HG03060 (cell line): ENCODE measurements at regions not wholly inside any gene's neighbourhood (a gene's known extent, or its start where the extent isn't known, plus 50 kb on each side); places are given as distances from the start of the nearest gene placed in this dataset.

Experiments
- ATAC-seq: cut with Tn5 transposase; IDR thresholded peaks from one replicate; pipeline ENCODE4 v1.9.1; 2021; ENCODE audit warnings: low read depth, moderate number of reproducible peaks; ENCODE audit not compliant: unreplicated experiment

- ATAC-seq: no peak
Measured at GRCh38 chr12:60822580-60822979, 1226.8 kb downstream of the SLC16A7 start.

GRCh38 chr12:60830381-60830780, 1234.6 kb downstream of the SLC16A7 start:
- ATAC-seq: no peak

DNA sequence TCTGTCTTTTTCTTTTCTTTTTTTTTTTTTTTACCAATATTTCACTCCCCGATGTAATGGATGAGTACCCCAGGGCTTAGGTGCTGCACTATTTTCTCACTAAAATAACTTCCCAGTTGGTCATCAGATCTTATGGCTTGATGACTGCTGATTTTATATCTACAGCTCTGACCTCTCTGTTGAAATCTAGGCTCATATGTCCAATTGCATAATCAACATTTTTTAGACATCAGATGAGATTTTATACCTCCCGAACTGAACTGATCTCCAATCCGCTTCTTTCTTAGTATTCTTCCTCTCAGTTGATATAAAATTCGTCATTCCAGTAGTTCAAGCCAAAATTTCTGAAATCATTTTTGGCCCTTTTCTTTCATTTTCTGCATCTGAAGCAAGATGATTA, 1236.5 kb downstream of the SLC16A7 start:
- no peak for ATAC-seq

DNA sequence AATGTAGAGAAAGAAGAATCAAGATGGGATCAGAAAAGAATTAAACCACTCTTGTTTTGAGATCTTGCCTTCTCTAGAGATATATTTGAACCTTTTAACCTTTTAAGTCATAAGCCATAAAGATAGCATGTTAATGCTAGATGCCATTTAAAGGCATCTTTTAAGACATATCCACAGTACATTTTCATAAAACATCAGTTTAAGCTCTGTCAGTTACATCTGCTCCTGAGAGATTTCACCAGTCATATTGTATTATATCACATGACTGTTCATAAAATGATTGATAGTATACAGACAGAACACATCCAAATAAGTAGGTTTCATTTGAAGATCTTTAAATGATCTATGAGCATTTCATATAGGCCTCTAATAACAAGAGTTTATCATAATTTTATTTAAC, 1238.5 kb downstream of the SLC16A7 start:
- no peak for ATAC-seq

DNA sequence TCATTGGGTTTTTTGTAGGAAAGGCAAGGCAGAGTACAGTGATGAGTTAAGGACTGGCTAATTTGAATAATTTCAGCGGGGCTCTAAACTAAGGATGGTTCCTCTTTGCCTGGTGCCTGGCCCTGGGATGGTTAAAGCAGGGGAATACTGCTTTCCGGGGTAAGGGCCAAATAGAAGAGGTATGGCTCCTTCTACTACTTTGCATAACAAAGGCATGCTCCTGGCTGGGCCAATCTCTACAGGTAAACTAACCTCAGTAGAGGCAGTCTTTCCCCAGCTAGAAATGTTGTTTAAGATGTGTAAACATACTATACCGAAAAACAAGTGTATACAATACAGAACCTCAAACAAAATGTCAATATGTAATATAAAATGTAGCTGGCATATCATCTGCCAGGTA, 1239.0 kb downstream of the SLC16A7 start:
- ATAC-seq: no peak

DNA sequence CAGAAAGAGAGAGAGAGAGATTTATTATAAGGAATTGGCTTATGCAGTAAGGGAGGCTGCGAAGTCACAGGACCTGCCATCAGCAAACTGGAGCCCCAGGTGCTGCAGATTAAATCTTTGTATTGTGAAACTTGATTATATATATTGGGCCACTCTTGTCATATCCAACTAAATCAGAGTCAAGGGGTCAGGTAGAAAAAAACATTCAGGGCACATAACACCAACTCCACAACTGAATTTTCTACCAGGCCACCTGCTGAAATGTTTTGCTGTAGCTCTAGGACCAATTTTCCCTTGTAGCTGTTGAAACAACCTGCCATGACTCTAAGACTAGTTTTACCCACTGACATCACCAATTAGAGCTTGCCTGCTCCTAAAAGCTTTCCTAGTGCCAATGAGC, 1240.8 kb downstream of the SLC16A7 start:
- ATAC-seq: no peak

DNA sequence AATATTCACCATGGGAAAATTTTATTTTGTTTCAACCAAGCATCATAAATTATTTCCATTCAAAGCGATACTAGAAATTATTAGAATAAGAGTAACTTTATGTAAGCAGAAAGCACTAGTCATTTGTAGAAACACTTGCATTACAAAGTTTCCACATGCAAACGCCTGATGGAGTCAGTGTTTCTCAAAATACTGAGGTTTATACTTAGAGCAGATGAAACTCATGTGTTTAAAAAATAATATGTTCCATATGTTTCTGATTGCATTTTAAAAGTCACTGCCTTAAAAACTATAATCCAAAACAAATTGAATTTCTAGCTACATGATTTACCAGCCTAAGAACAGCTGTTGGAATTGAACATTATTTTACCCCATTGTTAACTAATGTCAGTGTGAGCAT, 1246.4 kb downstream of the SLC16A7 start:
- no peak for ATAC-seq

- ATAC-seq: no peak
Measured at GRCh38 chr12:60844101-60844500, 1248.3 kb downstream of the SLC16A7 start.

GRCh38 chr12:60844875-60845274, 1249.0 kb downstream of the SLC16A7 start:
- no peak for ATAC-seq

DNA sequence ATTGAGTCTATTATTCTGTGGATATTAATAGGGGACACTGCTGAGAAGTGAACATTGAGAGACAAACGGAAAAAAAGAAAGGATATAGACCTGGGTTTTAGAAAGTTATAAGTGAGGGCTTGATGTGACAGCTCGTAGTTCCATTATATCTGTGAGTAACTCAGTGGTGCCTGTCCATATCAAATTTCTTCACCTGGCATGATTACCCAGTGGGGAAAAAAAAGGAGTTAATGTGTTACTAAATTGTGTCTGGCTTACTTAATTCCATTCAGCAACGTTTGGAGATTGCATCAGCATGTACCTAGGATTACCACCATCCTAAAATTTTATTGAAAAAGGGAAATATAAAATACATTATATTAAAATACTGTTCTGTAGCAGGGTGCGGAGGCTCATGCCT, 1249.9 kb downstream of the SLC16A7 start:
- no peak for ATAC-seq

GRCh38 chr12:60847281-60847680, 1251.5 kb downstream of the SLC16A7 start:
- no peak for ATAC-seq

DNA sequence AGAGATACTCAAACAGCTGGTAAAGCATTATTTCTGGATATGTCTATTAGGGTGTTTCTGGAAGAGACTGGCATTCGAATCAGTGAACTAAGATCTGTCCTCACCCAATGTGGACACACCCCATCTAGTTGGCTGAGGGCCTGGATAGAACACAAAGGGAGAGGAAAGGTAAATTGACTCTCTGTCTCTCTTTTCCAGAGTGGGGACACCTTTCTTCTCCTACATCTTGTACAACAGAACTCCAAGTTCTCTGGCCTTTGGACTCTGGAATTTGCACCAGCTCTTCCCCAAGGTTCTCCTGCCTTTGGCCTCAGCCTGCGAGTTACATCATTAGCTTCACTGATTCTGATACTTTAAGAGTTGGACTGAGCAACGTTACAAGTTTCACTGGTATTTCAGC, 1253.9 kb downstream of the SLC16A7 start:
- ATAC-seq: no peak

DNA sequence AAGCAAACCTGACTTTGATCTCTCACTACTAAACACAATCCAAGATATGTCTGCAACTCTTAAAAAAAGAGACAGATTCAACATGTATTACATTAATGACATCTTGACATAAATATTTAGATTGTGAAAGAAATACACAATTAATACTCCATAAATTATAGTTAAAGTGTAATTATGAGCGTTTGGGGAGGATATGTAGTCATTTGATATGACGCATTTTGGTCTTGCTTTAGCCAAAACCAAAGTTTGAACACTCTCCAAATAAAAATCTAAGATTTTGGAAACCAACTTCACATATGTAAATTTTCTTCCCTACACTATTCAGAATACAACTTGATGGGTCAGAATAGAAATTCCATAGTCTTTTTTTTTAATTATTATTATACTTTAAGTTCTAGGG, 1257.6 kb downstream of the SLC16A7 start:
- no peak for ATAC-seq

DNA sequence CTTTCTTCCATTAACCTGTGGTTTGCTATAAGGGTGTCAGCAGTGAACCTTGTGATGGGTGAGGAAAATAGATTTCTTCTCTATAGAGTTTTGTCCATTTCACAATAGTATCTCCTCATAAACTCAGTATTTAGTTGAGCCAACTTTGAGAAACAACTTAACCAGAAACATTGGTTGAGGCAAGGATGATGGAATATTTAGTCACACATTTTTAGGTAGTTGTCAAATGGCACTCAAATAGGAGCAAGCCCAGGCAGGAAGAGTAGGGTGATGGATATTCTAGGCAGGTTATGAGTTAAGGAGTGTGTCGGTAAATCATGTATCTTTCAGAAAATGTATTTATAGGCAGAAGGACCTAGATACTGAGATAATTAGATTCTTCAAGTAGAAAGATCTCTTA, 1267.6 kb downstream of the SLC16A7 start:
- ATAC-seq: no peak

GRCh38 chr12:60872219-60872618, 1276.4 kb downstream of the SLC16A7 start:
- ATAC-seq: no peak

DNA sequence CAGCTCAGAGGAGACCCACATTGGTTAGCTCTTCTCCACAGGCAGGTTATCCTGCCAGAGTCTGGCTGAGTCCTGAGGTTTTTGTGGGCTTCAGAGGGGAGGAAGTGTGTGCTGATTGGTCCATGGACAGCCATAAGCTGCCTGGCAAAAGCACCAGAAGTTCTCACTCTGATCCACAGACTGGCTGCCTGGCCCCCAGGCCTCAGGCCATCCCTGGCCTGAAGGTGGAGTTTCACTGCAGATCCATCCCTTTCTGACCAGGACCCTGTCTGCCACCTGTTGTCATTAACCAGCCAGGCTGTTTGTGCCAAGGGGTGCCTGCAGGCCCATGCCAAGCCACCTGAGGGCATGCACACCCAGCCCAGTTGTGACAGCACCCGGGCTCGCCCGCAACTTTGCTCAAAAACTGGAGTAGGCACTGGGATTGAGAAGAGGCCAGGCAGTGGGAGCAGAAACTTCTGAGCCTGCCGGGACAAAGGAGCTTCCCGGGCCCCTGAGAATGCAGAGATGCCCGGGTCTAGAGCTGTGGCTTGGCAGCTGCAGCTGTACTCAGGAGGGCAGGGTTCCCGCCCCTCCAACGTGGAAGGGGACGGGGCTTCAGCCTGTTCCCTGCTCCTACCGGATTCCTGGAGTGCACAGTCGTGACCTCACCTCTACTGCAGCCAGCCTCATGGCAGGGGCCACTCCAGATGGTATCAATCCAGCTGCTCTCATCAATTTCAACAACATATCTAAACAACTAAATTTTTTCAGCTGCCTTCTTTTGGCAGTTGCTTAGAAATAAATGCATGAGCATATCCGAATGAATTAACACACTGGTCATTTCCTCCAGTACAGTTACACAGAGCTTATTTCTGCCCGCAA, 1277.3 kb downstream of the SLC16A7 start:
- no peak for ATAC-seq

DNA sequence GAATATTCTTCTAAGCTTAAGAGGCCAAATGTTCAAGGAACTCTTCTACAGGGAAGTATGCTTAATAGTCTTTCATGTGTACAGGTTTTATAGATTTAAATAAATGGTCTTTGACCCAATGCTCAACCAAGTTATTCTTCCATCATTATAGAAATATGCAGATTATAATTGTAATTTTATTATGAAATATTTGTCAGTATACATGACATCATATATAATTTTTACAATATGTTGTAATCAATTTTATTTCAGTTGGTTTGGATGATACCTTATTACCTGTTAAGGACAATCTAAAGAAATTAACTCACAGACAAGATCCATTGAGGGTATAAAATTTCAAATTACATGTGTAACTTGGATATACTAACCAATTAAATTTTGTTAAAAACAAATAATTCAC, 1278.3 kb downstream of the SLC16A7 start:
- no peak for ATAC-seq

DNA sequence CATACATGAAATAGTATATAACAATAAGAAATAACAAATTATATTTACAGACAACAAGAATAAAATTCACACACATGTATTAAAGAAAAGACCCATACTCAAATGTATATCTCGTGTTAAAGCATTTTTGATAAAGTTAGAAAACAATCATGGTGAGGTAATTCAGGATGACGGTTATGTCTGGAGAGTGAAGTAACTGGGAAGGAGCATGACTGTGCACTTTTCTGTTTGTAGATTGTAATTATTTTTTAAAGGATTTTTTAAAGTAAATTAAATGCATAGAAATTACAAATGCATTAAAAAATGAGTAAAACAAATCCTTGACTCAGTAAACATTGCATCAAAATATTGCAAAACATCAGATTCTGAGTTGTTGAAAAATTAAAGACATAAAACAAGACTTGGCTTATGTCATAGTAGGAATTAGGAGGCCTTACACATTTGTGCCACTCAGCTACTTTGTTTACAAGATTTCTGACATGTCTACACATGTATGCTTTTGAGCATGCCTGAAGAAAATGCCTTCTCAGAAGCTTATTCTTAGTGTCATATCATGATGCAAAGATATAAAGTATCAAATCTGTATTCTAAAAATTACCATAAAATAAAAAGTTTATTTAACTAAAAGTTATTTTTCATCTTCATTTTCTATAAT, 1325.1 kb downstream of the SLC16A7 start:
- no peak for ATAC-seq

- ATAC-seq: no peak
Measured at GRCh38 chr12:60921541-60921940, 1325.7 kb downstream of the SLC16A7 start.

GRCh38 chr12:60926256-60926655, 1330.4 kb downstream of the SLC16A7 start:
- no peak for ATAC-seq

DNA sequence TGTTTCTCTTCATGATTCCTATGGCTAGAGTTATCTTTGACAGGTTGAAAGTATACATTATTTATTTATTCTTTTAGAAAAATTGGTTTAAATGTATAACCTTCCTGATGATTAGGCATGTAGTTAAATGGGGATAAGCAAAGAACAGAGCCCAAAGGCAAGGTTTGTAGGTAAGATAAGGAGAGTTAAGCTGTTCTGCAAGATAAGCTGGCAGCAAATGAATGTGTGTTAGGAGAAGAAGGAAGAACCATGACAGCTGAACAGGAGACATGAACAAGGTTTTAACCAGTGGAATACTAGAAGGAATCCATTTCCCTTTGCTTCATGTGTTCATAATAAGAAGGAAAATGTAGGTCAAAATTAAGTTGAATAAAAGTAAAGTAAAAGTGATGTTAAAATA, 1330.1 kb upstream of the USP15 start:
- ATAC-seq: no peak
